ENCODE measurements at regions not wholly inside any gene's neighbourhood (a gene's known extent, or its start where the extent isn't known, plus 50 kb on each side); places are given as distances from the start of the nearest gene placed in this dataset.

DNA sequence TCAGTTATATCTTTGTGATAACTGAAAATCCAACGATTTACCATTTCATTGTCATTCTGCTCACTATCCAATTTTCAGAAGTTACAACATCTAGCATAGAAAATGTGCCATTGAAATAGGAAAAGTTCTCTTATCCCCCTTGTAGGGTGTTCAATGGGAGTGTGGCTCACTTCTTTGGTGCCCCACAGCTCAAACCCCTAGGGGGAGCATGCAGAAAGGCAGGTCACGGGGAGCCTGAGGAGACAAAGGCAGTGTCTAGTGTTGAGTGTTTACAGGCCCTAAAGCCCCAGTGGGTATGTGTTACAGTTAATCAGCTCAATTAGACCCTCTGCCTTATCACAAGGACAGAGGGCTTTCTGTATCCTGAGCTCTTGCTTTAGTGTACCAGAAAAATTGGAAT is 243.4 kb upstream of the GRID2 start:
- no peak overlapping the region for H3K27ac ChIP-seq (ENCODE audit: low read length)
- no peak for ATAC-seq
- intact Hi-C loops (cut with DNase I) = no loop called here
- no peaks in the 10 kb centered on the region for H3K9me3 ChIP-seq (ENCODE audit: control insufficient read depth, low read length)
- no peaks in the 10 kb centered on the region for H3K27me3 ChIP-seq (ENCODE audit: control insufficient read depth, insufficient read depth)
- 76% methylated on average over 2 of the region's 2 CpGs for WGBS
- H3K4me3 ChIP-seq (ENCODE audit: low read length) = no peak overlapping the region
- H3K4me1 ChIP-seq (ENCODE audit: control insufficient read depth, insufficient read depth, low read length) = no peaks in the 10 kb centered on the region
- no peak for DNase-seq

DNA sequence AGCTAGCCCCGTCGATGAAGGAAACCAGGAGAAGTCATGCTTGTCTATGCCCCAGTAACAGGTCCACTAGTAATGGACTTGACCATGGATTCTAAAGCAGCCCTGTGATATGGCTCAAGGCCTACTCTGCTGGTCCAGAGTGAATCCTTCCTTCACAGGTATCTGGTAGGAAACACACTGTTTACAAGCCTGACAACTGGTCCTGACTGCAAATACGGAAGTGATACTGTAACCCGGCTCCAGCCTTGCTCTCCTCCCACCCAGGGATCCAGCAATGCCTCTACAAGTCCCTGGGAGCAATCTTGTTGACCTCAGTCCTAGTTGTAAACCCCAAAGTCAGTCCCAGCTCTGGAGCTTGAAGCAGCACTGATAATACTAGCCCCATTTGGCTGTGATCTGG is 239.2 kb upstream of the GRID2 start:
- 83% methylated on average over 4 of the region's 4 CpGs for WGBS
- DNase-seq (no peak), ATAC-seq (no peak)
- Histone ChIP-seq H3K9me3 (ENCODE audit: control insufficient read depth, low read length) (no peaks in the 10 kb centered on the region), H3K4me1 (ENCODE audit: control insufficient read depth, insufficient read depth, low read length) (no peaks in the 10 kb centered on the region), H3K27ac (ENCODE audit: low read length) (no peak overlapping the region), H3K27me3 (ENCODE audit: control insufficient read depth, insufficient read depth) (no peaks in the 10 kb centered on the region), H3K4me3 (ENCODE audit: low read length) (no peak overlapping the region)
- intact Hi-C loops (cut with DNase I) = no loop called here

GRCh38 chr4:92066485-92066884 is 237.3 kb upstream of the GRID2 start:
- Histone ChIP-seq H3K27me3 (ENCODE audit: control insufficient read depth, insufficient read depth) (no peaks in the 10 kb centered on the region), H3K4me3 (ENCODE audit: low read length) (no peak overlapping the region), H3K27ac (ENCODE audit: low read length) (no peak overlapping the region), H3K4me1 (ENCODE audit: control insufficient read depth, insufficient read depth, low read length) (no peaks in the 10 kb centered on the region), H3K9me3 (ENCODE audit: control insufficient read depth, low read length) (no peaks in the 10 kb centered on the region)
- intact Hi-C loops (cut with DNase I) = no loop called here
- ATAC-seq (no peak), DNase-seq (no peak)

GRCh38 chr4:92071587-92071986 is 232.2 kb upstream of the GRID2 start:
- ATAC-seq (no peak), DNase-seq (no peak)
- WGBS = 100% methylated on average over 1 of the region's 1 CpG
- no peak overlapping the region for H3K4me3 ChIP-seq (ENCODE audit: low read length)
- no peak overlapping the region for H3K27ac ChIP-seq (ENCODE audit: low read length)
- no peaks in the 10 kb centered on the region for H3K9me3 ChIP-seq (ENCODE audit: control insufficient read depth, low read length)
- no peaks in the 10 kb centered on the region for H3K4me1 ChIP-seq (ENCODE audit: control insufficient read depth, insufficient read depth, low read length)
- no peaks in the 10 kb centered on the region for H3K27me3 ChIP-seq (ENCODE audit: control insufficient read depth, insufficient read depth)
- intact Hi-C loops (cut with DNase I) = no loop called here

DNA sequence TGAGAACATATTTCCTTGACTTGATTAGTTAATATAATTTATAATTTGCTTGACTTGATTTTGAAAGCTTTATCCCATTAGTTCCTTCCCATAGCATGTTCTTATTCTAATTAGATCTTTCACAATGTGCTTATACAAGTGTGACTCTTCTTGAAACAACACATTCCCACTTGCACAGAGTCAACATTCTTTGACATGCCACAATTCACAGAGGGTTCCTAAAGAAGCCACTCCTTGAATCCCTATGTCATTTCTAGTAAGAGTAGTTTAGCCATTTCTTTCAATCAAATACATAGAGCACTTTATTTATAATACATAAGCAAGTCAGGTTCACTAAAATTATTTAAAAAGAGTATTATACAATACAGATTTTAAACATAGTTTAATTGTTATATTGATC is 228.9 kb upstream of the GRID2 start:
- no peak overlapping the region for H3K4me3 ChIP-seq (ENCODE audit: low read length)
- DNase-seq (no peak), ATAC-seq (no peak)
- no peaks in the 10 kb centered on the region for H3K27me3 ChIP-seq (ENCODE audit: control insufficient read depth, insufficient read depth)
- H3K27ac ChIP-seq (ENCODE audit: low read length) = no peak overlapping the region
- no peaks in the 10 kb centered on the region for H3K9me3 ChIP-seq (ENCODE audit: control insufficient read depth, low read length)
- H3K4me1 ChIP-seq (ENCODE audit: control insufficient read depth, insufficient read depth, low read length) = no peaks in the 10 kb centered on the region
- intact Hi-C loops (cut with DNase I) = no loop called here

DNA sequence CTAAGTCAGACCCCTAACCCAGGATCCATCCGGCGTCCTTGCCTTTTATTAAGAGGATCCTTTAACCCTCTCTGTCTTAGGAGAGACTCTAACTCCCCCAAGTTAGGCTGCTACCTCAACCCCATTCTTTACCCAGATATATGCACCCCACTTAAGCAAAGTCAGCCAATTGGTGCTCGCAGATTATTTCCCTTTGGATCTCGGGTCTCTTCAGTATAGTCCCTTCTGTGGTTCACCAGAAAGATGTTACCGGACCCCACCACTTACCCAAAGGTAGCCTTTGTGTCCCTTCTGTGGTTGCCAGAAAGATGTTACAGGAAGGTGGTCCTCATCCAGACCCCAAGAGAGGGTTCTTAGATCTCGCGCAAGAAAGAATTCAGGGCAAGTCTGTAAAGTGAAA is 212.9 kb upstream of the GRID2 start:
- WGBS = 95% methylated on average over 7 of the region's 7 CpGs
- Histone ChIP-seq H3K9me3 (ENCODE audit: control insufficient read depth, low read length) (no peaks in the 10 kb centered on the region), H3K27ac (ENCODE audit: low read length) (no peak overlapping the region), H3K4me3 (ENCODE audit: low read length) (no peak overlapping the region), H3K27me3 (ENCODE audit: control insufficient read depth, insufficient read depth) (no peaks in the 10 kb centered on the region), H3K4me1 (ENCODE audit: control insufficient read depth, insufficient read depth, low read length) (no peaks in the 10 kb centered on the region)
- DNase-seq (no peak), ATAC-seq (no peak)
- intact Hi-C loops (cut with DNase I) = no loop called here

DNA sequence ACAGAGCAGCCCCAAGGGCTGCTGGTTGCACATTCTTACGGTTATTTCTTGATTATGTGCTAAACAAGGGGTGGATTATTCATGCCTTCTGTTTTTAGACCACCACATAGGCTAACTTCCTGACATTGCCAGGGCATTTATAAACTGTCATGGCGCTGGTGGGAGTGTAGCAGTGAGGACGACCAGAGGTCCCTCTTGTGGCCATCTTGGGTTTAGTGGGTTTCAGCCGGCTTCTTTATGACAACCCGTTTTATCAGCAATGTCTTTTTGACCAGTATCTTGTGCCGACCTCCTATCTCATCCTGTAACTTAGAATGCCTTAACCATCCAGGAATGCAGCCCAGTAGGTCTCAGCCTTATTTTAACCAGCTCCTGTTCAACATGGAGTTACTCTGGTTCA is 212.4 kb upstream of the GRID2 start:
- no peaks in the 10 kb centered on the region for H3K27me3 ChIP-seq (ENCODE audit: control insufficient read depth, insufficient read depth)
- 61% methylated on average over 6 of the region's 6 CpGs for WGBS
- DNase-seq (no peak), ATAC-seq (no peak)
- no peak overlapping the region for H3K27ac ChIP-seq (ENCODE audit: low read length)
- intact Hi-C loops (cut with DNase I) = no loop called here
- H3K4me3 ChIP-seq (ENCODE audit: low read length) = no peak overlapping the region
- H3K9me3 ChIP-seq (ENCODE audit: control insufficient read depth, low read length) = no peaks in the 10 kb centered on the region
- no peaks in the 10 kb centered on the region for H3K4me1 ChIP-seq (ENCODE audit: control insufficient read depth, insufficient read depth, low read length)

DNA sequence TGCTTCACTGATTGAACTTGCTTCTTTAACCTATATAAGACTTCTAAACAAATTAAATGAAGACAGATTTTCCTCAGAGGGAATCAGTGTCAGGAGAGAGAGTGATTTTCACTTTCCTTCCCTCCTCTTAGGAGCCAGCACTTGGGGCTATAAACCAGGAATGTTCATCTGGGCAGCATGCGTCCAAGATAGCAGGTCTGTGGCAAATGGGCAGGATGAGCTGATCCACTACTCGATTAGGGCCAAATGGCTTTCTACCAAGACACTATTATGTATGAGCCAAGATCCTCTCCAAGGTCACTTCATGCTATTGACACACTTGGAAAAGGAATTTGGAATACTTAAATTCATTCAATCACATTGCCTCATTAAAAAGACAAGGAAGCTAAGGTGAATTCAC is 203.9 kb upstream of the GRID2 start:
- 16% methylated on average over 2 of the region's 2 CpGs for WGBS
- intact Hi-C loops (cut with DNase I) = no loop called here
- DNase-seq (no peak), ATAC-seq (no peak)
- H3K4me3 ChIP-seq (ENCODE audit: low read length) = no peak overlapping the region
- H3K9me3 ChIP-seq (ENCODE audit: control insufficient read depth, low read length) = no peaks in the 10 kb centered on the region
- H3K4me1 ChIP-seq (ENCODE audit: control insufficient read depth, insufficient read depth, low read length) = no peaks in the 10 kb centered on the region
- H3K27me3 ChIP-seq (ENCODE audit: control insufficient read depth, insufficient read depth) = no peaks in the 10 kb centered on the region
- no peak overlapping the region for H3K27ac ChIP-seq (ENCODE audit: low read length)

DNA sequence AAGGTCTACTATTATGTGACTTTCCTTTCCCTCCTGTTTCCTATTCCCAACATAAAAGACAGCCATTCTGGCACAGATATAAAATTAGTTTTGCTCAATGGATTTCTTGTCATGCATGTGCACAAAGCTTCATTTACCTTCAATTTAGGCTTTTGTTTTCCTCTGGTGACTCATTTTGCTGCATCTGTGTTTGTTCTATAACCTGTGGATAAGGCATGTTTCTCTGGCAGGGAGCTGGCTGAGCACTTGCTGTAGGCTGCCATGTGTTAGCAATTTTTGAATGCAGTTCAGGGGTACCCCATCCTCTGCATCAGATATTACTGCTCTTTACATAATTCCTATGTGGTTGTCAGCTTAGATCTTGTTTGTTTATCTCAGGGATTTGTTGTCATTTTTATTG is 202.8 kb upstream of the GRID2 start:
- Histone ChIP-seq H3K27me3 (ENCODE audit: control insufficient read depth, insufficient read depth) (no peaks in the 10 kb centered on the region), H3K9me3 (ENCODE audit: control insufficient read depth, low read length) (no peaks in the 10 kb centered on the region), H3K4me1 (ENCODE audit: control insufficient read depth, insufficient read depth, low read length) (no peaks in the 10 kb centered on the region), H3K4me3 (ENCODE audit: low read length) (no peak overlapping the region), H3K27ac (ENCODE audit: low read length) (no peak overlapping the region)
- ATAC-seq (no peak), DNase-seq (no peak)
- intact Hi-C loops (cut with DNase I) = no loop called here

DNA sequence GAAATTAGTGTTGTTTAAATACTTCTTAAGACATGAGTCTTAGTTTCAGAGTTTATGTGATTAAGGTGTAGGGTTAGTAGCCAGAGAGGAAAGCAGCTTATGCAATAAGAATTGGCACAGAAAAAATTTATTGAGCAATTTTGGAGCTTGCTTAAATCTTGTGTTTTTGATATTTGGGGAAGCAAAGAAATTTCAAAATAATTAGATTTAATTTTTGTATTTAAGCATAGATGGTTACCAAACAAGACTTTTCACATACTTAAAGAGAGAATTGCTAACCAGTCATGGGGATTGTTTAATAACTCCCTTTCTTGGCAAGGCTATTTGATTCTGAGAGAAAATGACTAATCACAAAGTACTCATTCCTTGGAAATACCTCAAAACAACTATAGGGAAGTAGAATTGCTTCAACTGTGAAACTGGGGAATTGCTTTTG is 202.0 kb upstream of the GRID2 start:
- H3K4me1 ChIP-seq (ENCODE audit: control insufficient read depth, insufficient read depth, low read length) = no peaks in the 10 kb centered on the region
- ATAC-seq (no peak), DNase-seq (no peak)
- intact Hi-C loops (cut with DNase I) = no loop called here
- no peaks in the 10 kb centered on the region for H3K27me3 ChIP-seq (ENCODE audit: control insufficient read depth, insufficient read depth)
- H3K4me3 ChIP-seq (ENCODE audit: low read length) = no peak overlapping the region
- no peaks in the 10 kb centered on the region for H3K9me3 ChIP-seq (ENCODE audit: control insufficient read depth, low read length)
- no peak overlapping the region for H3K27ac ChIP-seq (ENCODE audit: low read length)

- no peaks in the 10 kb centered on the region for H3K4me1 ChIP-seq (ENCODE audit: control insufficient read depth, insufficient read depth, low read length)
- WGBS = 60% methylated on average over 2 of the region's 2 CpGs
- DNase-seq (no peak), ATAC-seq (no peak)
- no peaks in the 10 kb centered on the region for H3K27me3 ChIP-seq (ENCODE audit: control insufficient read depth, insufficient read depth)
- no peak overlapping the region for H3K27ac ChIP-seq (ENCODE audit: low read length)
- no peaks in the 10 kb centered on the region for H3K9me3 ChIP-seq (ENCODE audit: control insufficient read depth, low read length)
- intact Hi-C loops (cut with DNase I) = no loop called here
- H3K4me3 ChIP-seq (ENCODE audit: low read length) = no peak overlapping the region
Measured at GRCh38 chr4:92104506-92104905, 199.3 kb upstream of the GRID2 start.

DNA sequence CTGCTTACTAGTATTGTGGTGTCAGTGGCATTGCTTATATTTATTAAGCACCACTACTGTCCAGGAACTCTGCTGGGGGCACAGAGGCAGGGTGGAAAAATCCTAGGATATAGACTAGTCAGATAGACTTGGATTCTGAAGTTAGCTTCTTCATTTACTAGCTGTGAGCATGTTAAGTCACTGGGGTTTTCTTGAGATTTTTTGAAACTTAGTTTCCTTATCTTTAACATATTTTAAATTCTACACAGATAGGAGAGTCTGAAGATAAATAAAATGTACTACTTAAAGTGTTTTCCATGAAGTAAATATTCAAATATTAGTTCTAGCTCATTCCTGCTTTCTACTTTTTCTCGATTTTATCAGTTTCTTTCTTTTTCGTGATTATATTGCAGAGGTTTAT is 196.9 kb upstream of the GRID2 start:
- Histone ChIP-seq H3K4me1 (ENCODE audit: control insufficient read depth, insufficient read depth, low read length) (no peaks in the 10 kb centered on the region), H3K4me3 (ENCODE audit: low read length) (no peak overlapping the region), H3K27ac (ENCODE audit: low read length) (no peak overlapping the region), H3K27me3 (ENCODE audit: control insufficient read depth, insufficient read depth) (no peaks in the 10 kb centered on the region), H3K9me3 (ENCODE audit: control insufficient read depth, low read length) (no peaks in the 10 kb centered on the region)
- DNase-seq = no peak
- WGBS = 66% methylated on average over 2 of the region's 2 CpGs
- ATAC-seq = no peak
- intact Hi-C loops (cut with DNase I) = no loop called here

Measured in right cardiac atrium (tissue), 5 donors.